ENCODE measurements at regions not wholly inside any gene's neighbourhood (a gene's known extent, or its start where the extent isn't known, plus 50 kb on each side); places are given as distances from the start of the nearest gene placed in this dataset.

DNA sequence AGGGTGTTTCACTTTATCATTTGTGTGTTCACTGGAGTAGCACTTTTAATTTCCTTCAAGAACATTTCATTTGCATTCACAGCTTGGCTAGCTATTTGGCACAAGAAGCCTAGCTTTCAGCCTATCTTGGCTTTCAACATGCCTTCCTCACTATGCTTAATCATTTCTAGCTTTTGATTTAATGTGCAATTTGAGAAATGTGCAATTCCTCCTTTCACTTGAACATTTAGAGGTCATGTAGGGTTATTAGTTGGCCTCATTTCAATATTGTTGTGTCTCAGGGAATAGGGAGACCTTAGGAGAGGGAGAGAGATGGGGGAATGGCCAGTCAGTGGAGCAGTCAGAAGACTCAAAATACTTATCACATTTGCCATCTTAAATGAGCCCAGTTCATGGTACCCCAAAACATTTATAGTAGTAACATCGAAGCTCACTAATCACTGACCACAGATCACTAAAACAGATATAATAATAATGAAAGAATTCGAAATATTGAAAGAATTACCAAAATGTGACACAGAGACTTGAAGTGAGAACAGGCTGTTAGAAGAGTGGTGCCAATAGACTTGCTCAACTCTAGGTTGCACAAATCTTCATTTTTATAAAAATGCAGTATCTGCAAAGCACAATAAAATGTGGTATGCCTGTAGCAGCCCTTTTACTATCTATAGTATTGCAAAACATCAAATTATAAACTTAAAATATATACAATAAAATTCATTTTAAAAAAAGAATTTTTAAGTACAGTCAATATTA is 561.2 kb downstream of the METTL4 start:
- DNase-seq (ENCODE audit: low spot score) = no peak
- intact Hi-C loops (cut with DNase I) = no loop called here

GRCh38 chr18:2027016-2027415 is 544.3 kb downstream of the METTL4 start:
- DNase-seq (ENCODE audit: low spot score) = no peak
- intact Hi-C loops (cut with DNase I) = loop anchor here in 1 of 2 donors (5.0 kb wide), 2 partner anchors 505 to 1110 kb away; no protein-coding TSS in a partner anchor

DNA sequence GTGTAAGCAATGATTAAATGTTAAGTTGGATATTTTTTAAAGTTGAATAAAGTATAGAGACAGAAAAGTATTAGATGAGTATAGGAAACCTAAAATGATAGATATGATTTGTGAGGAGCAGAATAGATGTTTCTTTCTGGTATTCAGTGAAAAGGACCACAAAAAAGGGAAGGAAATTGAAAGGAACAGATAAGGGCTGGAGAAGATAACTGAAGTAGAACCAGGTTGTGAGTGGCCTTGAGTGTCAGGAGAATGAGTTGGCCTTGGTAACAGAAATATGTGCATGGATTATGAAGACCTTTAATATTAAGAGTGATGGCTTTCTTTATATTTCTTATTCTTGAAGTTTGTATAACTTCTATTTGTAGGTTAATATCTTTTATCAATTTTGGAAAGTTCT is 543.5 kb downstream of the METTL4 start:
- intact Hi-C loops (cut with DNase I) = loop anchor here in 1 of 2 donors (5.0 kb wide), 2 partner anchors 505 to 1110 kb away; no protein-coding TSS in a partner anchor
- DNase-seq (ENCODE audit: low spot score) = no peak

DNA sequence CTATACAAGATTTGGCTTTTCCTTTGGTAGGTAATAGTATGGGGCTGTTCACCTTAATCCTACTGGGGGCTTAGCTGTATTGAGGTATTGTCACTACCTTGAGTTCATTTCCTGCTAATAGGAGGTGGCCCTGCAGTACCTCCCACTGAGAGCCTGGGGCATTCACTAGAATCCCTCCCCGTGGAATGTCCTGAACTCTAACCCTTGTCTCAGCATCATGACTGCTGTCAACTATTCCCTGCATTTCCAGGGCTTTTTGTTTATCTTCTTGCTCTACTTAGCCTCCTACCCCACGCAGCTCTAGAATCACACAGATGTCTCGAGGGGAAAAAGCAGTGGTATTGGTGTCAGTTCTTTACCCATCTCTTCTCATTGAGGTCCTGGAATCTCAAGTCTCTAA is 542.3 kb downstream of the METTL4 start:
- intact Hi-C loops (cut with DNase I) = loop anchor here in 1 of 2 donors (5.0 kb wide), 2 partner anchors 503 to 1112 kb away; no protein-coding TSS in a partner anchor
- DNase-seq (ENCODE audit: low spot score) = no peak

DNA sequence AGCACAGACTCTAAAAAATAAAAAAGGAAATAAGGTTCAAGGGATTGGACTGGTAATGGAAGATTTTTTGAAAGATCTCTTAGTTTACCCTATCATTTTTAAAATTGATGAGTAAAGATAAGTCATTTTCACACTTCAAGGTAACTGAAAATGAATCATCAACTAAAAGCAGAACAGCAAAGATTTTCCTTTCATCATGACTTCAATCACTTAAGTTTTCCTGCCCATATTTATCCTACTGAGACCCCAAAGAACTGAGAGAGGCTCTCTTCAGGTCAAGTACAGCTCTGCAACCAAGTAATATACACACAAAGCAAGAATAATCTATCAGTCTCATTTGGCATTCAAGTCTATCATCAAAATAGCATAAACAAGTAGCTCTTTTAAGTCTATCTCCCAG is 540.7 kb downstream of the METTL4 start:
- DNase-seq (ENCODE audit: low spot score) = no peak
- intact Hi-C loops (cut with DNase I) = no loop called here

GRCh38 chr18:2032036-2032435 is 539.3 kb downstream of the METTL4 start:
- no peak for DNase-seq (ENCODE audit: low spot score)
- intact Hi-C loops (cut with DNase I) = no loop called here

- intact Hi-C loops (cut with DNase I) = no loop called here
- no peak for DNase-seq (ENCODE audit: low spot score)
Measured at GRCh38 chr18:2035056-2035455, 536.2 kb downstream of the METTL4 start.

DNA sequence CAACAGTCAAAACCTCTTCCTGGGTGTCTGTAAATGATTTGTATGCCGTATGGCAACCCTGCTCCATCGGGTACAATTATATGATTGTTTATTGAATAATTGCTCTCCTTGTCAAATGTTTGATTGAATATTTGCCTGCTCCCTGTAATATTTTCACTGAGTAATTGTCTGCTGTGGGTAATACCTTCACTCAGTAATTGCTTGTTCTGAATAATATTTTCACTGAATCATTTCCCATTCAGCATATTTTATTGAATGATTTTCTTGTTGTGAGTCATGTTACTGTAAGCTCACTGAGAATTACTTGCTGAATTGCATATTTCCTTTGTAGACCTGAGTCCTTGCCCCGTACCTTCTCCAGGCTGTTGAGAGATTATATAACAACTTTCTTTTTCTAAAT is 535.2 kb downstream of the METTL4 start:
- DNase-seq (ENCODE audit: low spot score) = no peak
- intact Hi-C loops (cut with DNase I) = no loop called here

DNA sequence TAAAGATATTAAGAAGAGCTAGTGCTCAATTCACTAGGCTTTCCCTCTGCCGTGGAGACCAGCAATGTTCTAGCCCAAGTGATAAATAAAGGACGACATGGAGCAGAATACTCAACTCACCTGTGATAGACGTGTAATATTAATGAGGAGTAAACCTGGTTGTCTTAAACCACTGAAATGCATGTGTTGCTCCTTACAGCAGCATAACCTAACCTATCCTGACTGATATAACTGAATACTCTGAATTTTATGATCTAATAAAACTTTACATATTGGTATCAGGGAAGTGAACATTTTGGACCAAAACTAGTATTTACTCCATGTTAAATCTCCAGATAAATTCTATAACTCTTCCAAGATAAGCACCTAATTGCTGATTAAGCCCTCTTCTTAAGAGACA is 531.0 kb downstream of the METTL4 start:
- DNase-seq (ENCODE audit: low spot score) = no peak
- intact Hi-C loops (cut with DNase I) = no loop called here

DNA sequence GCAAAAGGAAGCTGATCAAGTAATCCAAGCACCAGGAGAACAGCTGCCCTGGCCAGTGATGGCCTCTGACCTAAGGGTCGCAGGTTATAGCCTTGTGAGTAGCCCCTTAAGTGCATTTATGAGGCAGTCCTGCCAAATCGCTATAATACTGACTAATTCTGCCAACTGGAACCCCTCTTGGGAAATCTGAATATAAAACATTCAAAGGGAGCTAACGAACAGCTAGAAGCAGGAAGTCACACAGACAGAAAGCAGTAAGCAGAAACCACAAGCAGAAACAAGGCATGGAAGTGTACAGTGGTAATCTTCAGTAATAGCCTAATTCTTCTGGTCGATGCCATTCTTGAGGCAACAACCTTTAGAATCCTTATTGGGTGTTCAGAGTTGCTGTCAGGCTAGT is 521.3 kb downstream of the METTL4 start:
- intact Hi-C loops (cut with DNase I) = no loop called here
- no peak for DNase-seq (ENCODE audit: low spot score)

DNA sequence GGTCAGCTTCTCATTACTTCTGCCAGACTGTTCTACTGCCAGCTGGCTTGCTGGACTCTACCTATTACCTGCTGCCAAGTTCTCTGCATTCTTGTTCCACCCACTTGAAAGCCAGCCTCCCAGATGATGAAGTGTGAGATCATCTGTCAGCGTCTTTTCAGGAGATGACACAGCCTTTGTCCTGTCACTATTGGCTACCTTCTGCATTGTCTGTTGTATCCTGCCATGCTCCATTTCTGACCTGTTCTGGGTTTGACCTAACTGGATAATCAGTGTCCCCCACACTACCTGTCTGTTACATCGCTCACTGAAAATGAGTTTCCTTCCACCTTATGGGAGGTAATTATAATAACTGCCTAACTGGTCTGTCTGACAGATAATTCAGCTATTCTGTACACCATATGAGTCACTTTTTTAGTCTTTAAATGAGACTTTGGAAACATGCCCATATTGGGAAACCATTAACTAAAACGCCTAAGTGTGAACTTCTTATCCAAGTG is 520.6 kb downstream of the METTL4 start:
- no peak for DNase-seq (ENCODE audit: low spot score)
- intact Hi-C loops (cut with DNase I) = no loop called here

- DNase-seq (ENCODE audit: low spot score) = no peak
- intact Hi-C loops (cut with DNase I) = no loop called here
Measured at GRCh38 chr18:2053490-2054089, 517.7 kb downstream of the METTL4 start.

- intact Hi-C loops (cut with DNase I) = no loop called here
- no peak for DNase-seq (ENCODE audit: low spot score)
Measured at GRCh38 chr18:2059336-2059735, 512.0 kb downstream of the METTL4 start.

- DNase-seq (ENCODE audit: low spot score) = no peak
- intact Hi-C loops (cut with DNase I) = no loop called here
Measured at GRCh38 chr18:2060086-2060485, 511.2 kb downstream of the METTL4 start.

DNA sequence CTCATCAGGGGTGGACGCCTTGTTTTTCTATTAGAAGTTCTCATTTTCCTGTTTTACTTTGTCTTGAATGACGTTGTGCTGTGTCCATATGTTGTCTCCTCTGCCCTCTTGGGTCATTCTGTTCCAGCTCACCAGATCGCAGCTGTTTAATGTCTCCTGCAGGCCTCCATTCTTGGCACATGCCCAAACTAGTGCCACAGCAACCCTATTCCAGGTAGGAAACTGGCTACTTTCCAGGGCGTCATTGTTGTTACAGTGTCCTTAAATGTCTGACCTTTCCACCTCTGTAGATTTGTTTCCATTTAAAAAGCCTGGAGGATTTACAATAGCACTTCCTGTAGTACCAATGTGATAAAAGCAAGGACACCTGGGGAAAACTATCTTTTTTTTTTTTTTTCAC is 500.7 kb downstream of the METTL4 start:
- intact Hi-C loops (cut with DNase I) = no loop called here
- DNase-seq (ENCODE audit: low spot score) = no peak

DNA sequence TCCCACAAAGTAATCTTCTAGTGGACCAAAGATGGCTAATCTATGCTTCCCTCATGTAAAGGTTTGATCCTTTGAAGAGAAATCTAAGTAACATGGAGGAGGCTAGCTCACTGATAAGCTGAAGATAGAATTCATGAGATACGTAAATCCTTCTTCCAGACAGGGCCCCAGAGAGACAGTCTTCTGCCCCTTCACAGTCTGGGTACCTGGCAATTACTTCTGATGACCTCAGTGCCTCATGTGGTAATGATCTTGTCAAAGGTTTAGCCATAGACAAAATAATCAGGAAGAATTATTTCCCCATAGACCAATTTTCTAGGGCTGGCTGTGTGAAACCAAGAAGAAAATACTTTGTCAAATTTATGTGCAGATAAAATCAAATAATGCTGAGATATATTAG is 495.8 kb downstream of the METTL4 start:
- intact Hi-C loops (cut with DNase I) = loop anchor here in 1 of 2 donors (2.0 kb wide), 1 partner anchor 31 kb away; no protein-coding TSS in a partner anchor
- DNase-seq (ENCODE audit: low spot score) = no peak

- no peak for DNase-seq (ENCODE audit: low spot score)
- intact Hi-C loops (cut with DNase I) = loop anchor here in 1 of 2 donors (5.0 kb wide), 1 partner anchor 130 kb away; no protein-coding TSS in a partner anchor
Measured at GRCh38 chr18:2082676-2083075, 488.6 kb downstream of the METTL4 start.

GRCh38 chr18:2083691-2084090 is 487.6 kb downstream of the METTL4 start:
- no peak for DNase-seq (ENCODE audit: low spot score)
- intact Hi-C loops (cut with DNase I) = loop anchor here in 1 of 2 donors (5.0 kb wide), 1 partner anchor 131 kb away; no protein-coding TSS in a partner anchor

- no peak for DNase-seq (ENCODE audit: low spot score)
- intact Hi-C loops (cut with DNase I) = no loop called here
Measured at GRCh38 chr18:2086439-2086838, 484.9 kb downstream of the METTL4 start.

- no peak for DNase-seq (ENCODE audit: low spot score)
- intact Hi-C loops (cut with DNase I) = no loop called here
Measured at GRCh38 chr18:2087877-2088673, 483.2 kb downstream of the METTL4 start.
